Mesothelial cell of epicardium (in vitro differentiated cells): ENCODE measurements at regions not wholly inside any gene's neighbourhood (a gene's known extent, or its start where the extent isn't known, plus 50 kb on each side); places are given as distances from the start of the nearest gene placed in this dataset.

ENCODE experiments used
- DNase-seq, 2 experiments: peaks; one replicate each; pipeline ENCODE4 v3.0.0; 2021; ENCODE audit warnings: low spot score in 2 of 2; ENCODE audit not compliant: unreplicated experiment in 2 of 2
- H3K27ac Mint-ChIP-seq: 2 replicates; pipeline ENCODE4 v1.8.0; 2021; ENCODE audit warnings: mixed read lengths
- H3K27me3 Mint-ChIP-seq: 2 replicates; pipeline ENCODE4 v1.8.0; 2021; ENCODE audit warnings: low read depth, mixed read lengths
- H3K36me3 Mint-ChIP-seq: 2 replicates; pipeline ENCODE4 v1.8.0; 2021; ENCODE audit warnings: mixed read lengths
- H3K4me1 Mint-ChIP-seq: 2 replicates; pipeline ENCODE4 v1.8.0; 2021; ENCODE audit warnings: mixed read lengths
- H3K4me3 Mint-ChIP-seq: 2 replicates; pipeline ENCODE4 v1.8.0; 2021; ENCODE audit warnings: mild to moderate bottlenecking, moderate library complexity, mixed read lengths
- H3K9me3 Mint-ChIP-seq: 2 replicates; pipeline ENCODE4 v1.8.0; 2021; ENCODE audit warnings: mixed read lengths
- TF ChIP-seq, protein P1 (sequence below): fragments of 200-600 bp; sonication (generic); IDR thresholded peaks from one replicate; pipeline ENCODE4 v1.5.0; 2021; ENCODE audit warnings: antibody characterized with exemption; ENCODE audit not compliant: unreplicated experiment

DNA sequence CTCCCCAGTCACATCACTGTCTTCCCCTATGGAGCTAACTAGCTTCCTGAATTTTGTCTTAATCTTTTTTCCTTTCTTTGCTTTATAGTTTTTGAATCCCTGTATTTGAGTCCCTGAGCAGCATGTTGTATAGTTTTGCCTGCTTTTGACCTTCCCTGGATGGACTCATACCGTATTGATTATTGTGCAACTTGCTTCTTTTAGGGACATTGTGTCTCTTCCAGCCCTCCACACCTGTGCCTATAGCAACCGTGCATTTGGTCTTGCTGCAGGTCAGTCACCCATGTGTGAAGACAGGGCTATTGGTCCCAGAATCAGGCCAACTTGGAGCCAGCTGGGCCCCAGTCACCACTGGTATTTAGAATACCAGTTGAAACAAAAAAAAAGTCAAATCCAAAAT lies 158.9 kb upstream of the ADCY1 start:
- H3K4me1 Mint-ChIP-seq = no peaks in the 10 kb centered on the region
- TF ChIP-seq, protein P1, sequence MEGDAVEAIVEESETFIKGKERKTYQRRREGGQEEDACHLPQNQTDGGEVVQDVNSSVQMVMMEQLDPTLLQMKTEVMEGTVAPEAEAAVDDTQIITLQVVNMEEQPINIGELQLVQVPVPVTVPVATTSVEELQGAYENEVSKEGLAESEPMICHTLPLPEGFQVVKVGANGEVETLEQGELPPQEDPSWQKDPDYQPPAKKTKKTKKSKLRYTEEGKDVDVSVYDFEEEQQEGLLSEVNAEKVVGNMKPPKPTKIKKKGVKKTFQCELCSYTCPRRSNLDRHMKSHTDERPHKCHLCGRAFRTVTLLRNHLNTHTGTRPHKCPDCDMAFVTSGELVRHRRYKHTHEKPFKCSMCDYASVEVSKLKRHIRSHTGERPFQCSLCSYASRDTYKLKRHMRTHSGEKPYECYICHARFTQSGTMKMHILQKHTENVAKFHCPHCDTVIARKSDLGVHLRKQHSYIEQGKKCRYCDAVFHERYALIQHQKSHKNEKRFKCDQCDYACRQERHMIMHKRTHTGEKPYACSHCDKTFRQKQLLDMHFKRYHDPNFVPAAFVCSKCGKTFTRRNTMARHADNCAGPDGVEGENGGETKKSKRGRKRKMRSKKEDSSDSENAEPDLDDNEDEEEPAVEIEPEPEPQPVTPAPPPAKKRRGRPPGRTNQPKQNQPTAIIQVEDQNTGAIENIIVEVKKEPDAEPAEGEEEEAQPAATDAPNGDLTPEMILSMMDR = no peak
- DNase-seq = no peak
- H3K27me3 Mint-ChIP-seq = peaks cover 13% of the 10 kb centered on the region
- no peak overlapping the region for H3K4me3 Mint-ChIP-seq
- H3K36me3 Mint-ChIP-seq = no peaks in the 10 kb centered on the region
- peaks cover 9% of the 10 kb centered on the region for H3K9me3 Mint-ChIP-seq
- no peak overlapping the region for H3K27ac Mint-ChIP-seq

DNA sequence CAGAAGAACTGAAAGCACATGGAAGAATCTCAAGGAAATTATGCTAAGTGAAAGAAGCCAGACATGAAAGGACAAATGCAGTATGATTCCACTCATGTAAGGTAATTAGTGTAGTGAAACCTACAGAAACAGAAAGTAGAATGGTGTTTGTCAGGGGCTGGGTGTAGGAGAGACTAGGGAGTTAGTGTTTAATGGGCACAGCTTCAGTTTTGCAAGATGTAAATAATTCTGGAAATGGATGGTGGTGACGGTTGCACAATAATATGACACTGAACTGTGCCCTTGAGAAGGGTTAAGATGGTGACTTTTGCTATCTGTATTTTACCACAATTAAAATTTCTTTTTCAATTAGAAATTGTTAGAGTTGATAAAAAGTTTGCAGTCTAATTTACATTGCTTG lies 157.3 kb upstream of the ADCY1 start:
- Mint-ChIP-seq H3K9me3 (no peaks in the 10 kb centered on the region), H3K36me3 (no peaks in the 10 kb centered on the region), H3K27ac (no peak overlapping the region), H3K27me3 (peaks cover 13% of the 10 kb centered on the region), H3K4me3 (no peak overlapping the region), H3K4me1 (peaks cover 3% of the 10 kb centered on the region)
- no peak for DNase-seq
- TF ChIP-seq, protein P1 = no peak

DNA sequence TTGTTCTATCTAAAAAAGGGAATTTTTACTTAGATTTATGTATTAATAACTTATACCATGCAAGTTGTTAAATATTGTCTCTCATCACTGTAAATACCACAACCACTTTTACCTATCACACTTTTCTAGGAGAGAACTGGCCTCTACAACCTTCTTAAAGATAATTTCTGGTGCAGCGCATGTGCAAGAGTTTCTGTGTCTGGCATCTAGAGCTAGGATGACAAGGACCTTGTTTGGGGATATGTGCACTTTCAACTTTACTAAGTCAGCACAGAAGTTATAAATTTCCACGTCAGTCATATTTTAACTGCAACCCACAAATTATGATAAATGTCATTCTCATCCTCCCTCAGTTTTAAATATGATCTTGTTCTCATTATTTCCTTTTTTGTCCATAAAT lies 156.9 kb upstream of the ADCY1 start:
- H3K4me1 Mint-ChIP-seq = peaks cover 3% of the 10 kb centered on the region
- H3K27me3 Mint-ChIP-seq = peaks cover 13% of the 10 kb centered on the region
- no peaks in the 10 kb centered on the region for H3K36me3 Mint-ChIP-seq
- H3K27ac Mint-ChIP-seq = no peak overlapping the region
- TF ChIP-seq, protein P1 = no peak
- H3K4me3 Mint-ChIP-seq = no peak overlapping the region
- no peaks in the 10 kb centered on the region for H3K9me3 Mint-ChIP-seq
- no peak for DNase-seq

DNA sequence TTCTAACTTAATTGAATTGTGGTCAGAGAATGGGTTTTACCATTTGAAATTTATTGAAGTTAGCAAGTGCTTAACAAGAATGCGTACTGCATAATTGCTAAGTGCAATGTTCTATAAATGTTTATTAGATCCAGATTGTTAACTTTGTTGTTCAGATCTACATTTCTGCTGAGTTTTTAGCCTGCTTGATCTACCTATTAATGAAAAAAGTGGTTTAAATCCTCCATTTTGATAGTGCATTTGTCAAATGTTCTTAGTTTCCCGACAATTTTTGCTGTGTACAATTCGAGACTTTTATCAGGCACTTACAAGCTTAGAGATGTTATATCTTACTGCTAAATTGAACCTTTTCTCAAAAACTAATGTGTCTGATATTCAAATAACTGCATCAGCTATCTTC lies 156.4 kb upstream of the ADCY1 start:
- Mint-ChIP-seq H3K9me3 (no peaks in the 10 kb centered on the region), H3K36me3 (no peaks in the 10 kb centered on the region), H3K4me3 (no peak overlapping the region), H3K4me1 (peaks cover 5% of the 10 kb centered on the region), H3K27ac (no peak overlapping the region), H3K27me3 (peaks cover 13% of the 10 kb centered on the region)
- TF ChIP-seq, protein P1 = no peak
- DNase-seq = no peak

- Mint-ChIP-seq H3K36me3 (no peaks in the 10 kb centered on the region), H3K27ac (no peak overlapping the region), H3K27me3 (peaks cover 17% of the 10 kb centered on the region), H3K9me3 (no peaks in the 10 kb centered on the region), H3K4me3 (no peak overlapping the region), H3K4me1 (peaks cover 5% of the 10 kb centered on the region)
- DNase-seq = no peak
- TF ChIP-seq, protein P1 = no peak
Observed at GRCh38 chr7:45420843-45421495, 153.2 kb upstream of the ADCY1 start.

DNA sequence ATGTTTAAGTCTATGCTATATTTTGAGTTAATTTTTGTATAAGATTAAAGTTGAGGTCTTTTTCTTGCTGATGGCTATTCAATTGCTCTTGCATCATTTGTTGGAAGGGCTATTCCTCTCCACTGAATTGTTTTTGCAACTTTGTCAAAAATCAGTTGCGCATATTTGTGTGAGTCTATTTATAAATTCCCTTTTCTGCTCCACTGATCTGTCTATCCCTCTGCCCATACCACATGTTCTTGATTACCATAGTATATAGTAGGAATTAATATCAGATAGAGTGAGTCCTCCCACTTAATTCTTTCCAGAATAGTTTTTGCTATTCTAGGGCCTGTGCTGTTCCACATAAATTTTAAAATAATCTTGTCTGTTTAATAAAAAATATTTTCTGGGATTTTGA lies 152.4 kb upstream of the ADCY1 start:
- TF ChIP-seq, protein P1 = no peak
- Mint-ChIP-seq H3K27me3 (peaks cover 19% of the 10 kb centered on the region), H3K4me3 (no peak overlapping the region), H3K4me1 (peaks cover 5% of the 10 kb centered on the region), H3K9me3 (no peaks in the 10 kb centered on the region), H3K36me3 (no peaks in the 10 kb centered on the region), H3K27ac (no peak overlapping the region)
- DNase-seq = no peak
